ENCODE measurements at regions not wholly inside any gene's neighbourhood (a gene's known extent, or its start where the extent isn't known, plus 50 kb on each side); places are given as distances from the start of the nearest gene placed in this dataset.
"Not testable (repeated sequence)": the region's sequence is repeated elsewhere in the genome, so short reads cannot be mapped to it uniquely, and the experiment has no call there.

DNA sequence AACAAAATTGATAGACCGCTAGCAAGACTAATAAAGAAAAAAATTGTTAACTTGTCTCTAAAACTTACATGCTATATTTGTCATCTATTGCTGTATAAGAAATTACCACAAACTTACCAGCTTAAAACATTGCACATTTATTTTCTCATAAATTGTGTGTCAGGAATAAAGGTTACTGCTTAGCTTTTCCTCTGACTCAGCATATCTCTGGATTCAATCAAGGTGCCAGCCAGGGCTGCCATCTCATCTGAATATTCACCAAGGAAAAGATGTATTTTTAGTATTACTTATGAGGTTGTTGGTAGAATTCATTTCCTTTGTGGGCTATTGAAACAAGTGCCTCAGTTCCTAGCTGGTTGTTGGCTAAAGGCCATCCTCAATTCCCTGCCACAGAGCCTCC is 912.6 kb upstream of the NEGR1 start:
- Histone ChIP-seq H3K9me3 (ENCODE audit: control insufficient read depth, insufficient read depth, low read length) (no peaks in the 10 kb centered on the region; the same call in 1 of the 2 replicates), H3K9ac (ENCODE audit: low read depth, low read length) (no peak overlapping the region), H3K4me1 (ENCODE audit: insufficient read depth, low read length) (no peaks in the 10 kb centered on the region), H3K36me3 (ENCODE audit: insufficient read depth, low read length) (no peaks in the 10 kb centered on the region)

DNA sequence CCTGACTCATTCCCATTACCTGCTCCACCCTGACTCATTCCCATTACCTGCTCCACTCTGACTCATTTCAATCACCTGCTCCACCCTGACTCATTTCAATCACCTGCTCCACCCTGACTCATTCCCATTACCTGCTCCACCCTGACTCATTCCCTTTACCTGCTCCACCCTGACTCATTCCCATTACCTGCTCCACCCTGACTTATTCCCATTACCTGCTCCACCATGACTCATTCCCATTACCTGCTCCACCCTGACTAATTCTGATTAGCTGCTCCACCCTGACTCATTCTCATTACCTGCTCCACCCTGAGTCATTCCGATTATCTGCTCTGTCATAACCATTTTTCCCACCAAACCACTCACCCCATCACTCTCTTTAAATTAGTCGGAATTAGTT is 901.2 kb upstream of the NEGR1 start:
- H3K9me3 ChIP-seq (ENCODE audit: control insufficient read depth, insufficient read depth, low read length); H3K4me1 ChIP-seq (ENCODE audit: insufficient read depth, low read length); H3K36me3 ChIP-seq (ENCODE audit: insufficient read depth, low read length); H3K9ac ChIP-seq (ENCODE audit: low read depth, low read length): not testable (repeated sequence)

DNA sequence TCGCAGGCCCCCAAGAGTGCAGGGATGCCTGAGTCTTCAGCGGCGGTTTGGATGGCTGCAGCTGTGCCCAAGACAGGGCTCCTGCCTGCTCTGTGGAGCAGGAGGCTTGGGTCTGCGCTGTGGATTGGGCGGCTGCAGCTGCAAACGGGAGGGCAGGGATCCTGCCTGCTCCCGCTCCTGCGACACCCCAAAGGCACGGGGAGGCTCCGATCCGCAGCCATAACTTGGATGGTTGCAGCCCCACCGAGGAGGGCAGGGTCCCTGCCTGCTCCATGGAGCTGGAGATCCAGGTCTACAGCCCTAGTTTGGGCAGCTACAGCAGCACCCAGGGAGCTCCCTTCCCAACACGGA is 898.8 kb upstream of the NEGR1 start:
- Histone ChIP-seq H3K4me1 (ENCODE audit: insufficient read depth, low read length) (peaks cover 7% of the 10 kb centered on the region), H3K9ac (ENCODE audit: low read depth, low read length) (no peak overlapping the region), H3K36me3 (ENCODE audit: insufficient read depth, low read length) (no peaks in the 10 kb centered on the region), H3K9me3 (ENCODE audit: control insufficient read depth, insufficient read depth, low read length) (no peaks in the 10 kb centered on the region)

DNA sequence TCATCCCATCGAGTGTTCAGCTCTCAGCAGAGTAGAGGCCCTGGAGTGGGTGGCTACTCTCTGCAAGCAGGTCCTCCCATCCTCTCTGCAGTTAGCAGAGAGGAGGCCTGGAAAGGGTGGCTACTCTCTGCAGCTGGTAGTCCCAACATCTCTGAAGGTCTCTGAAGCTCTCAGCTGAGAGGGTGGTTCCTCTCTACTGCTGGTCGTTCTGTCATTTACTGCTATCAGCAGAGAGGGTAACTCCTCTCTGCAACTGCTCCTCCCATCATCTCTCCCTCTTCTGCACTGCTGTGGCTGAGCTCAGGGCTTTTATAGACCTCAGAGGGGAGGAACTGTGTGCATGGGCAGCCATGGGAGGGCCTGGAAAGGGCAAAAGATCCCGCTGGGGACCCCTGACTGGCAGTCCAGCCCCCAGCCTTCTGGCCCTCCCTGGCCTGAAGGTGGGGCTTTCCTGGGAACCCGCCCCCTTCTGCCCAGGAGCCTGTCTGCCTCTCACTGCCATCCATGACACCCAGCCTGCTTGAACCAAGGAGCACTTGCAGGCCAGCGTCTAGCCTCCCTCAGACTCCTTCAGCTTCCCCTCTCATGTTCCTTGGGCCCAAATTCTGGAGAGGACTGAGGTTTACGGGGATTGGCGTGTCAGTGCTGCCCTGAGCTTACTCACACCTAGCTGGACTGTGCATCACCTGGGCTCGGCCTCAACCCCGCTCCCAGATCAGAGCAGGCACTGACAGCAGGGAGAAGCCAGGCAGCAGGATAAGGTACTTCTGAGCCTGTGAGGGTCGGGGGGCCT is 898.3 kb upstream of the NEGR1 start:
- no peaks in the 10 kb centered on the region for H3K9me3 ChIP-seq (ENCODE audit: control insufficient read depth, insufficient read depth, low read length)
- H3K4me1 ChIP-seq (ENCODE audit: insufficient read depth, low read length) = peaks cover 7% of the 10 kb centered on the region
- no peaks in the 10 kb centered on the region for H3K36me3 ChIP-seq (ENCODE audit: insufficient read depth, low read length)
- H3K9ac ChIP-seq (ENCODE audit: low read depth, low read length) = no peak overlapping the region

DNA sequence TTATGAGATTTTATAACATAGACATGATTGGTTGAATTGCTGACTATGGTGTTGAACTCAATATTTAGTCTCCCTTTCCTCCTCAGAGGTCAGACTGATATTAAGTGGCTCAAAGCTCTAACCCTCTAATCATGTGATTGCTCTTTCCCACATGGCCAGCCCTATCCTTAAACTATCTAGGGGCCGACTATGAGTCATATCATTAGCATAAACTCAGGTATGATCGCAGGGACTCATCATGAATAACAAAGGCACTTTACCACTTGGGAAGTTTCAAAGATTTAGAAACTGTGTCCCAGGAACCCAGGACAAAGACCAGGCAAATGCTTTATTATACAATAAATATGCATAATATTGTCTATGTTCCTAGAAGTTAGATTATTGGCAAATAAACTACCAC is 894.6 kb upstream of the NEGR1 start:
- H3K4me1 ChIP-seq (ENCODE audit: insufficient read depth, low read length) = peaks cover 7% of the 10 kb centered on the region
- H3K9ac ChIP-seq (ENCODE audit: low read depth, low read length) = no peak overlapping the region
- H3K36me3 ChIP-seq (ENCODE audit: insufficient read depth, low read length) = no peaks in the 10 kb centered on the region
- no peaks in the 10 kb centered on the region for H3K9me3 ChIP-seq (ENCODE audit: control insufficient read depth, insufficient read depth, low read length)

DNA sequence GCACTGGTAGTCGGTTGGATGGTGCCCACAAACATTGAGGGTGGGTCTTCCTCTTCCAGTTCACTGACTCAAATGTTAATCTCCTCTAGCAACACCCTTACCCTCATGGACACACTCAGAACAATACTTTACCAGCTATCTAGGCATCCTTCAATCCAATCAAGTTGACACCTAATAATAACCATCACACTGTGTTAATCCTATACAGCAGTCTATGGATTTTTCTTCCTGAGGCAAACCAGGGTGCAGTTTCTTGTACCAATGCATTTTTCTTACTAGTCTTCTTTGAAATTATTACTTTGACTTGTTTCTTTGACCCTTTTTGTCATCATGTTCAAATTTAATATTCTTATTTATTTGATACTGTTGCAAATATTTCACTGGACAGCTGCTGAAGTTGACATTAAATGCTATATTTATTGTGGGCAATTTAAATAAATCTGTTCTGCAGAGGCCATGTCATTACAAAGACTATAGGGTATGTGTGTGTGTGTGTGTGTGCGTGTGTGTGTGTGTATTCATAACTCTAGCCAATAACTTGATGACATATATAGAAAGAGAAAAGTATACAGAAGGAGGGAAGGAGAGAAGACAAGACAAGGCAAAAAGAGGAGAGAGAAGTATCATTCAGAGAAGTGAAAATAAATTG is 884.8 kb upstream of the NEGR1 start:
- Histone ChIP-seq H3K9ac (ENCODE audit: low read depth, low read length) (no peak overlapping the region), H3K9me3 (ENCODE audit: control insufficient read depth, insufficient read depth, low read length) (no peaks in the 10 kb centered on the region), H3K36me3 (ENCODE audit: insufficient read depth, low read length) (no peaks in the 10 kb centered on the region), H3K4me1 (ENCODE audit: insufficient read depth, low read length) (no peaks in the 10 kb centered on the region; the same call in 1 of the 2 replicates)

DNA sequence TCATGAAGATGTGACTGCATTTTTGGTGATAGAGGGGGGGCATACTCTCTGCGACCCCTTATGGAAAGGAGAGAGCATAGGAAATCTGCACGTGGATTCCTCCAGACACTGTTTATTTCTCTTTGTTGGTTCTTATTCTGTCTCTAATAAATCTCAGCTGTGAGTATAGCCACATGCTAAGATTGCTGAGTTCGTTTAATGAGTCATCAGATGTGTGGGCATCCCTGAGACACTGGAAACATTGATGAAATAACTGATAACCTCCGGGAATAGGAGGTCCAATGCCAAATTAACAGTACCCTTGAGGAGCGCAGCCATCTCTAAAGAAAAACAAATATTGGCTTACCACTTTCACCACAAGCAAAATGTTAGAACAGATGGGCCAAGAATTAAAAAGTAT is 880.2 kb upstream of the NEGR1 start:
- Histone ChIP-seq H3K36me3 (ENCODE audit: insufficient read depth, low read length) (no peaks in the 10 kb centered on the region), H3K9ac (ENCODE audit: low read depth, low read length) (no peak overlapping the region), H3K4me1 (ENCODE audit: insufficient read depth, low read length) (no peaks in the 10 kb centered on the region), H3K9me3 (ENCODE audit: control insufficient read depth, insufficient read depth, low read length) (no peaks in the 10 kb centered on the region)

DNA sequence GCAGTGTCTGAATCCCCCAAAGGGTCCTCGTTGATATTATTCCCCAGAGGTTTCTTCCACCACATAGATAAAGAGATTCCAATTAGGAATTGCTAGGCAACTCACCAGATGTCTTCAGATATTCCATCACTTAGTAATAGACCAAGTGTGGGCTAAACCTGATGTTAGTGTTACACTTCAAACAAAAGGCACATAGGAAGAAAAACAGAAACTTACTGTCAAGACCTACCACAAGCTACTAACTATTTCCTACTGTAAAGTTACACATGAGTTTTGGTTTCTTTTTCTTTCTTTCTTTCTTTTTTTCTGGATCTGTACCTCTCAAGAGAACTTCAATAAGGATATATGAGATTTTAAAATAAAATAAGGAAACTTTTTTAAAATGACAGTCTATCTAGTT is 879.1 kb upstream of the NEGR1 start:
- H3K9me3 ChIP-seq (ENCODE audit: control insufficient read depth, insufficient read depth, low read length) = no peaks in the 10 kb centered on the region
- H3K9ac ChIP-seq (ENCODE audit: low read depth, low read length) = no peak overlapping the region
- no peaks in the 10 kb centered on the region for H3K36me3 ChIP-seq (ENCODE audit: insufficient read depth, low read length)
- H3K4me1 ChIP-seq (ENCODE audit: insufficient read depth, low read length) = no peaks in the 10 kb centered on the region

DNA sequence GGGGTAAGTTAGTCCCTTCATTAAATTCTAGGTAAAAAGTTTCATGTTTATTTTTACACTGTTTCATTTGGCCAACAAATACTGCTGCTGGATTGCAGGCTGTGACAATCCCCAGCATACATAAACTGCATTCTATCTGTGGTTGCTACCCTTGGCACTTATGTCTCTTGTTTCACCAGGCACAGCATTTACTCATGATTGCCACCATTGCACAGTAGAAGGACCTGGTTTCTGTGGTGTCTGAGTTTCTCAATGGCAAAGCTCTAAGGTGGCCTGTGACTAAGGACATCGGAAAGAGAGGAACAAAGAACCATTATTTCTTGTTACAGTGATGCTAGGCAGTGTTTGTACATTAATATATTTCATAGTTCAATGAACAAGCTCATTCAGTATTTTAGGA is 878.4 kb upstream of the NEGR1 start:
- no peaks in the 10 kb centered on the region for H3K4me1 ChIP-seq (ENCODE audit: insufficient read depth, low read length)
- H3K9me3 ChIP-seq (ENCODE audit: control insufficient read depth, insufficient read depth, low read length) = no peaks in the 10 kb centered on the region
- no peak overlapping the region for H3K9ac ChIP-seq (ENCODE audit: low read depth, low read length)
- H3K36me3 ChIP-seq (ENCODE audit: insufficient read depth, low read length) = no peaks in the 10 kb centered on the region

DNA sequence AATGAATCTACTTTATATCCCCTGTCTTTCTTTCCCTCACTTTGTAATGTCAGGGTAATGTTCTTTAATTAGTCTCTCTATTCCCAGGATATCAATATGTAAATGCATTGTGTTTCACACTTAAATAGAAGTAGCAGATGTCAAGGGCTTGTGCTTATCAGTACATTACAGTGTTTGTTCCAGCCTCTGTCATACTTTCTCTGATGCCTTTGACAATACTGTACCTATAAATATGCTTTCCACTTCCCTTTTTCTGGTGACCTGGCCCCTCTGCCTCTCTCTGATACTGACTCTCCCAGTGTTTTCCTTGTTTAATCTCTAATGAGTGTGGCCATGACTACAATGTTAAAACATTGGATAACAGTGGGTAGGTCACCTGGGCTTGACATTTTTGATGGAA is 862.0 kb upstream of the NEGR1 start:
- Histone ChIP-seq H3K9me3 (ENCODE audit: control insufficient read depth, insufficient read depth, low read length) (peaks cover 4% of the 10 kb centered on the region), H3K36me3 (ENCODE audit: insufficient read depth, low read length) (no peaks in the 10 kb centered on the region), H3K9ac (ENCODE audit: low read depth, low read length) (no peak overlapping the region), H3K4me1 (ENCODE audit: insufficient read depth, low read length) (no peaks in the 10 kb centered on the region)

DNA sequence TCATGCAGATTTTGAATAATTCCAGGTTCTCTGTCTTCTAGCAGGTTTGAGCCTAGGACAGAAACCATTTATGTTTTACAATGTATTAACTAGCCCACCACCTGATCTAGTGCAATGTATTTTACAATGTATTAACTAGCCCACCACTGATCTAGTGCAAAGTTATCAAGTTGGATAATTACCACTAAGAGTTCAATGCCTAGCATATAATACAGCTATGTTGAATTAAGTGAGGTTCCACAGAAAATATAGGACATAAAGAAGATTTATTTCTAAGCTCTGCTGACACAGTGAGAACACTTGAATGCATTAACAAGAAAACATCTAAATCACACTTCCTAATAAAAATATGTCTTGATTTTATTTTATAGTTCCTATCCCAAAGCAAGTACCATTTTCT is 854.6 kb upstream of the NEGR1 start:
- no peaks in the 10 kb centered on the region for H3K4me1 ChIP-seq (ENCODE audit: insufficient read depth, low read length)
- no peak overlapping the region for H3K9ac ChIP-seq (ENCODE audit: low read depth, low read length)
- H3K36me3 ChIP-seq (ENCODE audit: insufficient read depth, low read length) = no peaks in the 10 kb centered on the region
- H3K9me3 ChIP-seq (ENCODE audit: control insufficient read depth, insufficient read depth, low read length) = no peaks in the 10 kb centered on the region

DNA sequence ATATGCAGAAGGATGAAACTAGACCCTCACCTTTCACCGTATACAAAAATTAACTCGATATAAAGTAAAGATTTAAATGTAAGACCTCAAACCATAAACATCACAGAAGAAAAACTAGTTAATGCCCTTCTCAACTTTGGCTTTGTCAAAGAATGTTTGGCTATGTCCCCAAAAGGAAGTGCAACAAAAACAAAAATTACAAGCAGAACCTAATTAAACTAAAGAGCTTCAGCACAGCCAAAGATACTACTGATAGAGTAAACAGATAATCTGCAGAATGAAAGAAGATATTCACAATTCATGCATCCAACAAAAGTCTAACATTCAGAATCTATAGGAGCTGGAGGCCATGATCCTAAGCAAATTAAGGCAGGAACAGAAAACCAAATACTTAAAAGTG is 824.6 kb upstream of the NEGR1 start:
- H3K36me3 ChIP-seq (ENCODE audit: insufficient read depth, low read length) = no peaks in the 10 kb centered on the region
- peaks cover 12% of the 10 kb centered on the region for H3K9me3 ChIP-seq (ENCODE audit: control insufficient read depth, insufficient read depth, low read length)
- H3K9ac ChIP-seq (ENCODE audit: low read depth, low read length) = no peak overlapping the region
- H3K4me1 ChIP-seq (ENCODE audit: insufficient read depth, low read length) = no peaks in the 10 kb centered on the region

DNA sequence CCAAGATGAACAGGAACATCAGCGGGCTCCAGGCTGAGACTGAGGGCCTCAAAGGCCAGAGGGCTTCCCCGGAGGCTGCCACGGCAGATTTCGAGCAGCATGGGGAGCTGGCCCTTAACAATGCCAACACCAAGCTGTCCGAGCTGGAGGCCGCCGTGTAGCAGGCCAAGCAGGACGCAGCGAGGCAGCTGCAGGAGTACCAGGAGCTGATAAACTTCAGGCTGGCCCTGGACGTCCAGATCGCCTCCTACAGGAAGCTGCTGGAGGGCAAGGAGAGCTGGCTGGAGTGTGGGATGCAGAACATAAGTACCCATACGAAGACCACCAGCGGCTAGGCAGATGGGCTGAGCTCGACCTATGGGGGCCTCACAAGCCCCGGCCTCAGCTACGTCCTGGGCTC is 823.4 kb upstream of the NEGR1 start:
- Histone ChIP-seq H3K4me1 (ENCODE audit: insufficient read depth, low read length) (no peaks in the 10 kb centered on the region), H3K36me3 (ENCODE audit: insufficient read depth, low read length) (no peaks in the 10 kb centered on the region), H3K9me3 (ENCODE audit: control insufficient read depth, insufficient read depth, low read length) (peaks cover 12% of the 10 kb centered on the region), H3K9ac (ENCODE audit: low read depth, low read length) (no peak overlapping the region)

DNA sequence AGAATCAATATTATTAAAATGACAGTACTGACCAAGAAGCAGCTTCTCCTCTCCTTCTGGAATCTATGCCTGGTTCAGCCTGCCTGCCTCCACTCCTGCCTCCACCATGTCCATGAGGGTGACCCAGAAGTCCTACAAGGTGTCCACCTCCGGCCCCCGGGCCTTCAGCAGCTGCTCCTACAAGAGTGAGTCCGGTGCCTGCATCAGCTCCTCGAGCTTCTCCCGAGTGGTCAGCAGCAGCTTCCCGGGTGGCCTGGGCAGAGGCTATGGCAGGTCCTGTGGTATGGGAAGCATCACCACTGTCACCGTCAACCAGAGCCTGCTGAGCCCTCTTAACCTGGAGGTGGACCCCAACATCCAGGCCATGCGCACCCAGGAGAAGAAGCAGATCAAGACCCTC is 822.4 kb upstream of the NEGR1 start:
- no peak overlapping the region for H3K9ac ChIP-seq (ENCODE audit: low read depth, low read length)
- H3K36me3 ChIP-seq (ENCODE audit: insufficient read depth, low read length) = no peaks in the 10 kb centered on the region
- no peaks in the 10 kb centered on the region for H3K4me1 ChIP-seq (ENCODE audit: insufficient read depth, low read length)
- peaks cover 12% of the 10 kb centered on the region for H3K9me3 ChIP-seq (ENCODE audit: control insufficient read depth, insufficient read depth, low read length)

DNA sequence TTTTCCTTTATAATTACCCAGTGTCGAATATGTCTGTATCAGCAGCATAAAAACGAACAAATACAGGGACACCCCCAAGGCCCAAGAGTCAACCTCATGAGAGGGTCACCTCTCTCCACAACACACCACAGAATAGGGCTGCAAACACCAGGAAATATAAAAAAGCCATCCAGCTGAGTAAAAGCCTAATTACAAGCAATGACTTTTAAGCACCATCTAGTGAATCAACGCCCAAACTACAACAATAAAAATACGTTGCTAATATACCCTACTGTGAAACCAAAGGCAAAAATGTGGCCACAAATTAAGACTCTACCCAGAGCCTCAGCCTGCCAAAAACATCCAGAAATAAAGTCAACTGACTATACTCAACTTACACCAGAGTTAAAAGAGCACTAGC is 817.9 kb upstream of the NEGR1 start:
- peaks cover 10% of the 10 kb centered on the region for H3K9me3 ChIP-seq (ENCODE audit: control insufficient read depth, insufficient read depth, low read length)
- no peaks in the 10 kb centered on the region for H3K4me1 ChIP-seq (ENCODE audit: insufficient read depth, low read length)
- no peak overlapping the region for H3K9ac ChIP-seq (ENCODE audit: low read depth, low read length)
- H3K36me3 ChIP-seq (ENCODE audit: insufficient read depth, low read length) = no peaks in the 10 kb centered on the region
